LNCAP (cell line): ENCODE measurements at regions not wholly inside any gene's neighbourhood (a gene's known extent, or its start where the extent isn't known, plus 50 kb on each side); places are given as distances from the start of the nearest gene placed in this dataset.

ENCODE experiments used
- CTCF ChIP-seq: fragments of 450-650 bp; IDR thresholded peaks from 2 replicates; pipeline ENCODE4 v1.5.1; 2017; ENCODE audit warnings: mild to moderate bottlenecking

DNA sequence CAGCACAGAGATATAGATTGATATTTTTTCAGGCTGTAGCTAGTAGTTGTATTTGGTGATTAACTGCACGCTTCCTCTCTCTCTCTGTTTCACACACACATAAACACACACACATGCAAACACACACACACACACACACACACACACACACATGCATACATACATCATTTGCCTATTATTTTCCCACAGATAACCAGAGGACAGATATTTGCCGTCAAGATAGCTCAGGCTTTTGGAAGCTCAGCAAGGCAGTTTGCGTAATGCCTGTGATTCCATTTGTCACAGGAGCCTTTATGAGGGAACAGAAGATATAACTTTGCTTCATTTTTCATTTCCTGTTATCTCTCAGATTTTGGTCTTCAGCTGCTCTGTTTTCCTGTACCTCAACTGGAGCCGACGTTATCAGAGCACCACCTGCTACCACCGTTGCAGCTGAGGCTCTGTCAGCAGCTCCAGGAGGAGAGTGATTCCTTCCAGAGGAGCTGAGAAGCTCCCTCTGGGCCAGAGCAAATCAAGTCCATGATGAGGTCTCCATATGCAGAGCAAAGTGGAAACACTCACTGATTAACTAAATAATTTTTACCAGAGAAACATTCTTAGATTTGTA is 341.9 kb upstream of the PIK3C3 start:
- no peak for TF ChIP-seq CTCF

GRCh38 chr18:41604964-41605363 is 350.1 kb upstream of the PIK3C3 start:
- TF ChIP-seq CTCF, result no peak

GRCh38 chr18:41602034-41602433 is 353.0 kb upstream of the PIK3C3 start:
- no peak for TF ChIP-seq CTCF

DNA sequence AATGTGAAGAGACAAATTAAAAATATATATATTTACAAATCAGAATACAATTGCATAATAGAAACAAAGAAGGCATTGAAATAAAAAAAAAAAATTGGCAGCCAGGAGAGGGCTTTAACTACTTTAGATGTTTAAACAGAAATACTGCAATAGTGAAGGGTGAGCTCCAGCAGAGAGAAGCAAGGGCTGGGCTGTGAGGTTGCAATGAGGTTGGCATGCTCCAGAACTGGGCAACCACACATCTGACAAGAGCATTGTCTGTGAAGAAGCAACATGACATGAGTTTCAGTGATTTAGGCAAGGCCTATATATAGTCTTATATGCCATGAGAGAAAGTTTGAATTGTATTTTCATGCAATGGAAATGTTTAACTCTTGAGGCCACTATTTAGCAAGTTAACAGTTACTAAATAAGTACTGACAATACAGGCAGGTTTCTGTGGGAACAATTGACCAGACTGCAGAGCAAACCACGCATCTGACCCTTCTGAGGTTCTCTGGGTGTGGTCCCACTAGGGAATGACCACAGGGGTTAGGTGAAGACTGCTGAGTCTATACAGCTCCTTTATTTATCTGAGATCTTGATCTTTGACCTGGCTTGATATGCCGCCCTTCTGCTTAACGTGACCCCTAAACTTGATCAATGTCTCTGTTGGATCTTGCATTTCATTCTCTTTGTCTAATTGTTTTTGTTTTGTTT is 354.2 kb upstream of the PIK3C3 start:
- no peak for TF ChIP-seq CTCF

DNA sequence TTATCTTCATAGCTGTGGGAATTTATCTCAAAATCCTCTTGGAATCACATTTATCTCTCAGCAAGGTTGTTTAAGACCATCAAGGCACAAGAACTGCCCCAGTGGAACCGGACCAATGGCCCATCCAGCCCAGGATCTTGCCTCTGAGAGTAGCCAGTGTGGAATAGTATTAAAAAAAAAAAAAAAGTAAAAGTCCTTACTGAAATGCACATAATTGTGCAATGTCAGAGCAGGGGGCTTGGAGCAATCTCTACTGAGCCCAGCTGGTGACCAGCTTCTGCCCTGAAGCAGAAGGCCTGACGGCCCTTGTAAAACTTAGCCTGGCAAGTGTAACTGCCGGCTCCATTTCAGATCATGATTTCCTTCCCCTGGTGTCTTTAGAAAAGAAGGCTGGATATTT is 355.6 kb upstream of the PIK3C3 start:
- no peak for TF ChIP-seq CTCF

DNA sequence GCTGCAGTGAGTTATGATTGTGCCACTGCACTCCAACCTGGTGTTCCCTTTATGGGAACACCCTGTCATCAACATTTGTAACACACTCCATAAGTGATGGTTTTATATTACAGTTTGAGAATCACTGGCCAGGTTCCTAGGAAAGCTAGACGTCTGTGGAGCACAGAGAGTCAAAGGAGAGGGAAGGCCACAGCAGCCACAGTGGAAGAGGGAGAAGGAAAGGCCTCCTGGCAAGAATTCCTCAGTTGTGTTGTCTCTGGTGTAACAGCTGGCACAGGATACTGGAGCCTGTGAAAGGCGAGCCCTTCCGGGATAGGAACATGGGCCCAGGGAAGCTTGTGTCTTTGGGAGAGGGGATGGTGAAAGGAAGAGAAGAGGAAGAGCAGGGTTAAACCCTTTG is 360.5 kb upstream of the PIK3C3 start:
- no peak for TF ChIP-seq CTCF

DNA sequence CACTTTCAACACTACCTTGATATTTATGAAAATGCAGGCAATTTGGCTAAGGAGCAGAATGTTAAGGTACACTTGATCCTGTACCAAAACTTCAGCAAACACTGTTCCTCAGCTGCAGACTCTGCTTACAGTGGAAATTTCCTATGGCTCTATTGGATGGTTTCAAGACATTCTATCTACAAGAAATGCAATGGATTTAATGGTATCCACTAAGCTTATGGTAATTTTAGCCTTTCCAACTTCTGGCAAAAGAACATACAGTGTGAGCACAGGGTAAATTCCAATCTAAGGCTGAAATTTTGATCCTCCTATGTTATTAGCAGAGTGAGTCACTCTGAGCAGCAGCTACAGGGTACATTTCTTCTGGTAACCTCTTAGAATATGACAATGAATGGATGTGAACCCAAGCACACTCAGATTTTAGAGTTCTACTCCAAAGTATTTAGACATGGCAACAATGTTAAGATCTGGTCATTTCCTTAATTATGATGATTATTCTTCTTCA is 361.8 kb upstream of the PIK3C3 start:
- TF ChIP-seq CTCF, result no peak
